AG09319 (cell line): ENCODE measurements at regions not wholly inside any gene's neighbourhood (a gene's known extent, or its start where the extent isn't known, plus 50 kb on each side); places are given as distances from the start of the nearest gene placed in this dataset.
A peak's percentile ranks its signal among the peaks of the same experiment; 100 is the strongest.
"Not testable (repeated sequence)": the region's sequence is repeated elsewhere in the genome, so short reads cannot be mapped to it uniquely, and the experiment has no call there.

ENCODE experiments used
- DNase-seq: peaks from one replicate; pipeline ENCODE4 v3.0.0-alpha.2; 2010; ENCODE audit warnings: low read depth; ENCODE audit errors: extremely low read depth
- TF ChIP-seq, protein P1 (sequence below): IDR thresholded peaks from 2 replicates; pipeline ENCODE4 v1.5.1; 2011; ENCODE audit warnings: low read depth, mild to moderate bottlenecking, inconsistent platforms, low read length, moderate library complexity

DNA sequence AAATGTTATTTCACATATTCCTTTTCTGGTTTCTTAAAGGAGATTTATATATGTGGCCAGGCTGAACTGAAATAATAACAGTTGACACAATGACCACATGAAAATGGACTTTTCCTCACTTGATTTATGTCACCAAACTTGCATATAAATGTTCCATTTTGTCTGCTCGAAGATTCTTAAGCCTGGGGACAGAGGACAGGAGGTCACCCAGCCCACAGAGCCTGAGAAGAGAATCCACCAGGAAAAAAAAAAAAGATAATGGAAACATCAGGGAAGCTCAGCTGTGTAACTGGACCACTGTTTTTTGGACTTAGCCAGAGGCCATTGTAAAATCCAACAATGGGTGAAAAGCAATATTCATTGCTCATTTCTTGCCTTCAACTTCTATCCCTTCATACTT is 359.0 kb upstream of the FGF16 start:
- TF ChIP-seq, protein P1, sequence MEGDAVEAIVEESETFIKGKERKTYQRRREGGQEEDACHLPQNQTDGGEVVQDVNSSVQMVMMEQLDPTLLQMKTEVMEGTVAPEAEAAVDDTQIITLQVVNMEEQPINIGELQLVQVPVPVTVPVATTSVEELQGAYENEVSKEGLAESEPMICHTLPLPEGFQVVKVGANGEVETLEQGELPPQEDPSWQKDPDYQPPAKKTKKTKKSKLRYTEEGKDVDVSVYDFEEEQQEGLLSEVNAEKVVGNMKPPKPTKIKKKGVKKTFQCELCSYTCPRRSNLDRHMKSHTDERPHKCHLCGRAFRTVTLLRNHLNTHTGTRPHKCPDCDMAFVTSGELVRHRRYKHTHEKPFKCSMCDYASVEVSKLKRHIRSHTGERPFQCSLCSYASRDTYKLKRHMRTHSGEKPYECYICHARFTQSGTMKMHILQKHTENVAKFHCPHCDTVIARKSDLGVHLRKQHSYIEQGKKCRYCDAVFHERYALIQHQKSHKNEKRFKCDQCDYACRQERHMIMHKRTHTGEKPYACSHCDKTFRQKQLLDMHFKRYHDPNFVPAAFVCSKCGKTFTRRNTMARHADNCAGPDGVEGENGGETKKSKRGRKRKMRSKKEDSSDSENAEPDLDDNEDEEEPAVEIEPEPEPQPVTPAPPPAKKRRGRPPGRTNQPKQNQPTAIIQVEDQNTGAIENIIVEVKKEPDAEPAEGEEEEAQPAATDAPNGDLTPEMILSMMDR: no peak

DNA sequence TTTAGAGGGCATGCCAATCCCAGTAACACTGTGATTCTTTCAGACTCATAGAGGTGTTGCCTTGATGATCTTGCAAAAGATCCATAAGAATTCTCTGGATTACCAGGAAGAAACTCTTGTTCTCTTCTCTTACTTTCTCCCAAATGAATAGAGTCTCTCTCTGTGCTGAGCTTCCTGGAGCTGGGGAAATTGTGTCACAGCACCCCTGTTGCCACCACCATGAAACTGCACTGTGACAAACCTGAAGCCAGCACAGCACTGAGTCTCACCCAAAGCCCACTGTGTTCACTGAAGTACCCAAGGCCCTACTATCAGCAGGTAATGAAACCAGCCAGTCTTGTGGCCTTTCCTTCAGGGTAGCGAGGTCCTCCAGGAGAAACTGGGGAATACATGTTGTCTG is 332.7 kb upstream of the FGF16 start:
- DNase-seq: no peak
- TF ChIP-seq, protein P1: no peak

More for the DNA sequence above, 359.0 kb upstream of the FGF16 start:
- DNase-seq: no peak

GRCh38 chrX:77118686-77119085 is 328.5 kb upstream of the FGF16 start:
- TF ChIP-seq, protein P1: no peak
- DNase-seq: no peak

DNA sequence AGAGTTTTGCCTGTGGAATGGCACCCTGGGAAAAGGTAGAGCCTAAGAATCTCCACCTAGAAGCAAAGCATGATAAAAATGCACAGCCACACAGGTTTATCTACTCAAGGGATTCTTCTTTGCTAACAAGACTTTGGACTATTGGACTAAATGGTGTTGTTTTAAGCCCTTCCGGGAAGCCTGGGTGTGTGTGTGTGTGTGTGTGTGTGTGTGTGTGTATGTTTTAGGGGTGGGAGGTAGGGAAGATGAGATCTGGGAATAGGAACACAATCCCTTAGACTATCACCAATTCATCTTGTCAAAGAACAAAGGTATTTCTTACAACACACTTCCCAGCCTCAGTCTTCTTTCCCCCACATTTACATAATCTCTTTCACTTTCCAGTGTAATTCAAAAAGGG is 327.5 kb upstream of the FGF16 start:
- TF ChIP-seq, protein P1: no peak
- DNase-seq: no peak

DNA sequence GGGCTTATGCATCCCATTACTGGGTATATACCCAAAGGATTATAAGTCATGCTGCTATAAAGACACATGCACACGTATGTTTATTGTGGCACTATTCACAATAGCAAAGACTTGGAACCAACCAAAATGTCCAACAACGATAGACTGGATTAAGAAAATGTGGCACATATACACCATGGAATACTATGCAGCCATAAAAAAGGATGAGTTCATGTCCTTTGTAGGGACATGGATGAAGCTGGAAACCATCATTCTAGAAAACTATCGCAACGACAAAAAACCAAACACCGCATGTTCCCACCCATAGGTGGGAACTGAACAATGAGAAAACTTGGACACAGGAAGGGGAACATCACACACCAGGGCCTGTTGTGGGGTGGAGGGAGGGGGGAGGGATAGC is 323.3 kb upstream of the FGF16 start:
- not testable (repeated sequence) for DNase-seq

DNA sequence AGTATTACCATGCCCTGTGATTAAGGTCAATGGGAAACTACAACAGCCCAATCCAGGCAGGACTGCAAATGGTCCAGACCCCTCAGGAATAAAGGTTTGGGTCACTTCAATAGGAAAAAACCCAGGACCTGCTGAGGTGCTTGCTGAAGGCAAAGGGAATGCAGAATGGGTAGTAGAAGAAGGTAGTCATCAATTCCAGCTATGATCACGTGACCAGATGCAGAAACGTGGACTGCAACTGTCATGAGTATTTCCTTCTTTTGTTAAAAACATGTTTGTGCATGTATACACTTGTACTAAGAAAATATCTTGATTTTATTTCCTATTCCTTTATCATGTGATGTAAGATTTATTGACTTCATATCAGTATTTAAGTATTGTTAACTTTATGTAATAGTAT is 319.6 kb upstream of the FGF16 start:
- not testable (repeated sequence) for DNase-seq

DNA sequence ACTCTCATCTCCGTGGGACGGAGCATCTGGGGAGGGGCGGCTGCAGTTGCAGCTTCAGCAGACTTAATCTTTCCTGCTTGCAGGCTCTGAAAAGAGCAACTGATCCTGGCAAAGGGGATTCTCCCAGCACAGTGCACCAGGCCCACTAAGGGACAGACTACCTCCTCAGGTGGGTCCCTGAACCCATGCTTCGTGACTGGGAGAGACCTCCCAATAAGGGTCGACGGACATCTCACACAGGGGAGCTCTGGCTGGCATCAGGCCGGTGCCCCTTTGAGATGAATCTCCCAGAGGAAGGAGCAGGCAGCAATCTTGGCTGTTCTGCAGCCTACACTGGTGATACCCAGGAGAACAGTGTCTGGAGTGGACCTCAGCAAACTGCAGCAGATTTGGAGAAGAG is 303.3 kb upstream of the FGF16 start:
- DNase-seq: no peak
- TF ChIP-seq, protein P1: no peak

DNA sequence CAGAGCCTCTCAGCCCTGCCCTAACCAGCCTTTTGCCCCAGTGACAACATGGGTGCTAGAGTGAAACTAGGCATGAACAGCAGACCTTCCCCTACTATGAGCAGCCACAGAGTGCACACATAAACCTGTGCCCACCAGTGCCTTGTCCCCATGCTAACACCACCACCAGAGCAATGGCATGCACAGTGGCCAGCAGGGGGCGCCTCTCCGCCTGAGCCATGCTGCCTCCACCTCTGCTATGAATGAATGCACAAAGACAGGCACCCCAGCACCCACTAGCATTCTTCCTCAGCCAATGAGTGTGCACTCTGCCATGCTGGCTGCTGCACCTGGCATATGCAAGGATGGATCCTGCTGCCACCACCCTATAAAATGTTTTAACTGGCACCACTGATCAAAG is 286.9 kb upstream of the FGF16 start:
- no peak for DNase-seq

More for the DNA sequence above, 286.9 kb upstream of the FGF16 start:
- TF ChIP-seq, protein P1: peak; percentile 27
